Activated CD8-positive, alpha-beta memory T cell treated with anti-CD3 and anti-CD28 coated beads, Interleukin-2, amount 10 ng/mL, durations not matched to agents 7 days and 5 days (primary cell): ENCODE measurements at regions not wholly inside any gene's neighbourhood (a gene's known extent, or its start where the extent isn't known, plus 50 kb on each side); places are given as distances from the start of the nearest gene placed in this dataset.

Experiments
- ATAC-seq: fragments of 150-1000 bp; cut with Tn5 transposase; one replicate; pipeline ENCODE4 v1.10.0; 2021; ENCODE audit warnings: moderate library complexity
- CTCF ChIA-PET: fragments of 350-600 bp; sonication (Branson Sonifier 250); formaldehyde crosslinking; loops from one replicate; lab custom pipeline; 2021; ENCODE audit warnings: antibody characterized with exemption; lab: Charles Lee
- DNase-seq: peaks from one replicate; pipeline ENCODE4 v3.0.0-alpha.2; 2020
- H3K27ac Mint-ChIP-seq: one replicate; pipeline ENCODE4 v1.8.0; 2021; ENCODE audit warnings: mild to moderate bottlenecking, mixed read lengths
- H3K27me3 Mint-ChIP-seq: one replicate; pipeline ENCODE4 v1.8.0; 2021; ENCODE audit warnings: mixed read lengths
- H3K36me3 Mint-ChIP-seq: one replicate; pipeline ENCODE4 v1.8.0; 2021; ENCODE audit warnings: mild to moderate bottlenecking, mixed read lengths
- H3K4me1 Mint-ChIP-seq: one replicate; pipeline ENCODE4 v1.8.0; 2021; ENCODE audit warnings: mixed read lengths
- H3K4me3 Mint-ChIP-seq: one replicate; pipeline ENCODE4 v1.8.0; 2021; ENCODE audit warnings: mild to moderate bottlenecking, moderate library complexity, mixed read lengths
- H3K9me3 Mint-ChIP-seq: one replicate; pipeline ENCODE4 v1.8.0; 2022; ENCODE audit warnings: low read depth, mixed read lengths

- H3K36me3 Mint-ChIP-seq, result no peaks in the 10 kb centered on the region
- DNase-seq, result no peak
- H3K27ac Mint-ChIP-seq, result no peak overlapping the region
- no peaks in the 10 kb centered on the region for H3K4me1 Mint-ChIP-seq
- H3K27me3 Mint-ChIP-seq, result no peaks in the 10 kb centered on the region
- no peaks in the 10 kb centered on the region for H3K9me3 Mint-ChIP-seq
- CTCF ChIA-PET, result no interaction called here
- ATAC-seq, result no peak
- H3K4me3 Mint-ChIP-seq, result no peak overlapping the region
Observed at GRCh38 chr9:119477197-119477596, 108.0 kb upstream of the BRINP1 start.

GRCh38 chr9:119458068-119458467, 88.8 kb upstream of the BRINP1 start:
- Mint-ChIP-seq H3K27ac (no peak overlapping the region), H3K9me3 (no peaks in the 10 kb centered on the region)
- CTCF ChIA-PET, result no interaction called here

GRCh38 chr9:119453980-119454379, 84.7 kb upstream of the BRINP1 start:
- CTCF ChIA-PET, result no interaction called here
- Mint-ChIP-seq H3K9me3 (no peaks in the 10 kb centered on the region), H3K27me3 (no peaks in the 10 kb centered on the region)

More at GRCh38 chr9:119458068-119458467, 88.8 kb upstream of the BRINP1 start:
- Mint-ChIP-seq H3K4me1 (no peaks in the 10 kb centered on the region), H3K4me3 (no peak overlapping the region), H3K27me3 (no peaks in the 10 kb centered on the region), H3K36me3 (no peaks in the 10 kb centered on the region)
- no peak for DNase-seq
- no peak for ATAC-seq

GRCh38 chr9:119453490-119453911, 84.3 kb upstream of the BRINP1 start:
- Mint-ChIP-seq H3K27me3 (no peaks in the 10 kb centered on the region), H3K27ac (no peak overlapping the region), H3K4me3 (no peak overlapping the region), H3K4me1 (no peaks in the 10 kb centered on the region), H3K36me3 (no peaks in the 10 kb centered on the region), H3K9me3 (no peaks in the 10 kb centered on the region)
- CTCF ChIA-PET, result no interaction called here
- no peak for DNase-seq
- no peak for ATAC-seq

More at GRCh38 chr9:119453980-119454379, 84.7 kb upstream of the BRINP1 start:
- ATAC-seq, result no peak
- Mint-ChIP-seq H3K36me3 (no peaks in the 10 kb centered on the region), H3K4me1 (no peaks in the 10 kb centered on the region), H3K4me3 (no peak overlapping the region), H3K27ac (no peak overlapping the region)
- no peak for DNase-seq

GRCh38 chr9:119451426-119451825, 82.2 kb upstream of the BRINP1 start:
- no peaks in the 10 kb centered on the region for H3K9me3 Mint-ChIP-seq
- DNase-seq, result no peak
- ATAC-seq, result no peak
- CTCF ChIA-PET, result no interaction called here
- no peaks in the 10 kb centered on the region for H3K27me3 Mint-ChIP-seq
- H3K4me3 Mint-ChIP-seq, result no peak overlapping the region
- no peaks in the 10 kb centered on the region for H3K36me3 Mint-ChIP-seq
- H3K4me1 Mint-ChIP-seq, result no peaks in the 10 kb centered on the region
- H3K27ac Mint-ChIP-seq, result no peak overlapping the region

- DNase-seq, result no peak
- no peaks in the 10 kb centered on the region for H3K4me1 Mint-ChIP-seq
- no peak overlapping the region for H3K27ac Mint-ChIP-seq
- CTCF ChIA-PET, result no interaction called here
- ATAC-seq, result no peak
- no peaks in the 10 kb centered on the region for H3K36me3 Mint-ChIP-seq
- peaks cover 4% of the 10 kb centered on the region for H3K9me3 Mint-ChIP-seq
- no peak overlapping the region for H3K4me3 Mint-ChIP-seq
- no peaks in the 10 kb centered on the region for H3K27me3 Mint-ChIP-seq
Observed at GRCh38 chr9:119443179-119443578, 73.9 kb upstream of the BRINP1 start.

- Mint-ChIP-seq H3K27ac (no peak overlapping the region), H3K4me3 (no peak overlapping the region), H3K27me3 (no peaks in the 10 kb centered on the region), H3K9me3 (peaks cover 4% of the 10 kb centered on the region), H3K36me3 (no peaks in the 10 kb centered on the region), H3K4me1 (no peaks in the 10 kb centered on the region)
- ATAC-seq, result no peak
- CTCF ChIA-PET, result no interaction called here
- DNase-seq, result no peak
Observed at GRCh38 chr9:119441832-119442231, 72.6 kb upstream of the BRINP1 start.

GRCh38 chr9:119441338-119441737, 72.1 kb upstream of the BRINP1 start:
- Mint-ChIP-seq H3K9me3 (peaks cover 4% of the 10 kb centered on the region), H3K27me3 (no peaks in the 10 kb centered on the region)
- CTCF ChIA-PET, result no interaction called here

GRCh38 chr9:119436261-119436660, 67.0 kb upstream of the BRINP1 start:
- CTCF ChIA-PET, result no interaction called here
- H3K27ac Mint-ChIP-seq, result no peak overlapping the region

More at GRCh38 chr9:119441338-119441737, 72.1 kb upstream of the BRINP1 start:
- no peaks in the 10 kb centered on the region for H3K4me1 Mint-ChIP-seq
- H3K27ac Mint-ChIP-seq, result no peak overlapping the region
- no peak for DNase-seq
- H3K4me3 Mint-ChIP-seq, result no peak overlapping the region
- no peaks in the 10 kb centered on the region for H3K36me3 Mint-ChIP-seq
- ATAC-seq, result no peak

GRCh38 chr9:119435076-119435475, 65.8 kb upstream of the BRINP1 start:
- no peaks in the 10 kb centered on the region for H3K4me1 Mint-ChIP-seq
- H3K27ac Mint-ChIP-seq, result no peak overlapping the region
- no peak overlapping the region for H3K4me3 Mint-ChIP-seq
- CTCF ChIA-PET, result no interaction called here
- DNase-seq (no peak), ATAC-seq (no peak)
- H3K27me3 Mint-ChIP-seq, result no peaks in the 10 kb centered on the region
- no peaks in the 10 kb centered on the region for H3K36me3 Mint-ChIP-seq
- peaks cover 4% of the 10 kb centered on the region for H3K9me3 Mint-ChIP-seq

More at GRCh38 chr9:119436261-119436660, 67.0 kb upstream of the BRINP1 start:
- H3K4me1 Mint-ChIP-seq, result no peaks in the 10 kb centered on the region
- H3K4me3 Mint-ChIP-seq, result no peak overlapping the region
- H3K27me3 Mint-ChIP-seq, result no peaks in the 10 kb centered on the region
- ATAC-seq (no peak), DNase-seq (no peak)
- H3K36me3 Mint-ChIP-seq, result no peaks in the 10 kb centered on the region
- H3K9me3 Mint-ChIP-seq, result peaks cover 4% of the 10 kb centered on the region

- H3K9me3 Mint-ChIP-seq, result peaks cover 2% of the 10 kb centered on the region
- CTCF ChIA-PET, result no interaction called here
- H3K27me3 Mint-ChIP-seq, result no peaks in the 10 kb centered on the region
- no peaks in the 10 kb centered on the region for H3K36me3 Mint-ChIP-seq
- no peak for ATAC-seq
- H3K27ac Mint-ChIP-seq, result no peak overlapping the region
- no peak overlapping the region for H3K4me3 Mint-ChIP-seq
- no peaks in the 10 kb centered on the region for H3K4me1 Mint-ChIP-seq
- no peak for DNase-seq
Observed at GRCh38 chr9:119432428-119432827, 63.2 kb upstream of the BRINP1 start.

GRCh38 chr9:119429302-119429701, 60.1 kb upstream of the BRINP1 start:
- no peaks in the 10 kb centered on the region for H3K4me1 Mint-ChIP-seq
- ATAC-seq (no peak), DNase-seq (no peak)
- peaks cover 2% of the 10 kb centered on the region for H3K9me3 Mint-ChIP-seq
- CTCF ChIA-PET, result no interaction called here
- no peaks in the 10 kb centered on the region for H3K36me3 Mint-ChIP-seq
- no peak overlapping the region for H3K4me3 Mint-ChIP-seq
- no peak overlapping the region for H3K27ac Mint-ChIP-seq
- H3K27me3 Mint-ChIP-seq, result no peaks in the 10 kb centered on the region

- no peak overlapping the region for H3K27ac Mint-ChIP-seq
- CTCF ChIA-PET, result no interaction called here
- H3K4me1 Mint-ChIP-seq, result no peaks in the 10 kb centered on the region
- no peaks in the 10 kb centered on the region for H3K27me3 Mint-ChIP-seq
- H3K4me3 Mint-ChIP-seq, result no peak overlapping the region
- H3K9me3 Mint-ChIP-seq, result peaks cover 2% of the 10 kb centered on the region
- H3K36me3 Mint-ChIP-seq, result no peaks in the 10 kb centered on the region
- DNase-seq (no peak), ATAC-seq (no peak)
Observed at GRCh38 chr9:119420231-119420630, 51.0 kb upstream of the BRINP1 start.
